Naive thymus-derived CD4-positive, alpha-beta T cell (primary cell): ENCODE measurements at regions not wholly inside any gene's neighbourhood (a gene's known extent, or its start where the extent isn't known, plus 50 kb on each side); places are given as distances from the start of the nearest gene placed in this dataset.

Source experiments
- ATAC-seq: fragments of 150-1000 bp; cut with Tn5 transposase; 2 replicates; pipeline ENCODE4 v1.10.0; 2021; ENCODE audit warnings: mild to moderate bottlenecking, moderate library complexity
- CTCF ChIA-PET: fragments of 350-600 bp; sonication (Branson Sonifier 250); formaldehyde crosslinking; loops from one replicate; lab custom pipeline; 2021; ENCODE audit warnings: antibody characterized with exemption; lab: Charles Lee
- POLR2A ChIA-PET: fragments of 350-600 bp; sonication (Branson Sonifier 250); formaldehyde crosslinking; loops from one replicate; lab custom pipeline; 2021; ENCODE audit warnings: antibody characterized with exemption, inconsistent platforms; lab: Charles Lee
- DNase-seq, 9 donors: peaks; one replicate each; pipeline versions ENCODE4 v3.0.0 to v3.0.0-alpha.2; 2020 to 2022; ENCODE audit warnings: mixed read lengths in 1 of 9
- H3K27ac ChIP-seq: one replicate; pipeline ENCODE4 v1.7.0; 2013; ENCODE audit warnings: mild to moderate bottlenecking, low read depth, low read length, moderate library complexity
- H3K27me3 ChIP-seq, 2 donors: one replicate each; pipeline ENCODE4 v1.7.0; 2013; ENCODE audit warnings: low read length in 2 of 2, mild to moderate bottlenecking in 2 of 2, moderate library complexity in 2 of 2; ENCODE audit not compliant: control insufficient read depth in 2 of 2, insufficient read depth in 2 of 2
- H3K36me3 ChIP-seq, 3 experiments: 1 replicate in 2 of 3; 2 replicates in 1 of 3; pipeline ENCODE4 v1.7.0; 2013; ENCODE audit warnings: low read length in 3 of 3, mild to moderate bottlenecking in 3 of 3, moderate library complexity in 1 of 3; ENCODE audit not compliant: insufficient read depth in 3 of 3, control insufficient read depth in 2 of 3
- H3K4me1 ChIP-seq, 2 donors: one replicate each; pipeline ENCODE4 v1.7.0; 2013; ENCODE audit warnings: low read length in 2 of 2, mild to moderate bottlenecking in 2 of 2, moderate library complexity in 1 of 2; ENCODE audit not compliant: control insufficient read depth in 2 of 2, insufficient read depth in 2 of 2
- H3K4me3 ChIP-seq: 2 replicates; pipeline ENCODE4 v1.7.0; 2013; ENCODE audit warnings: mild to moderate bottlenecking, low read length
- H3K9me3 ChIP-seq, 3 experiments: 1 replicate in 2 of 3; 2 replicates in 1 of 3; pipeline ENCODE4 v1.7.0; 2013; ENCODE audit warnings: low read length in 3 of 3; ENCODE audit not compliant: control insufficient read depth in 2 of 3
- H3K27ac Mint-ChIP-seq, 9 donors: one replicate each; pipeline ENCODE4 v1.8.0; 2020 to 2022; ENCODE audit warnings: mixed read lengths in 9 of 9, mild to moderate bottlenecking in 8 of 9, moderate library complexity in 5 of 9, inconsistent platforms in 2 of 9
- H3K27me3 Mint-ChIP-seq, 5 donors: one replicate each; pipeline ENCODE4 v1.8.0; 2021 to 2022; ENCODE audit warnings: mixed read lengths in 5 of 5, mild to moderate bottlenecking in 1 of 5
- H3K36me3 Mint-ChIP-seq, 5 donors: one replicate each; pipeline ENCODE4 v1.8.0; 2020 to 2022; ENCODE audit warnings: mixed read lengths in 5 of 5, mild to moderate bottlenecking in 3 of 5, inconsistent platforms in 1 of 5
- H3K4me1 Mint-ChIP-seq, 7 donors: one replicate each; pipeline ENCODE4 v1.8.0; 2020 to 2022; ENCODE audit warnings: mixed read lengths in 7 of 7, mild to moderate bottlenecking in 3 of 7, inconsistent platforms in 1 of 7
- H3K4me3 Mint-ChIP-seq, 10 donors: one replicate each; pipeline ENCODE4 v1.8.0; 2020 to 2022; ENCODE audit warnings: mild to moderate bottlenecking in 10 of 10, mixed read lengths in 10 of 10, moderate library complexity in 6 of 10, inconsistent platforms in 2 of 10
- H3K9me3 Mint-ChIP-seq, 11 donors: one replicate each; pipeline ENCODE4 v1.8.0; 2020 to 2022; ENCODE audit warnings: mixed read lengths in 11 of 11, mild to moderate bottlenecking in 4 of 11, inconsistent platforms in 1 of 11, moderate library complexity in 1 of 11
- intact Hi-C, 2 donors: fragments of 100-400 bp; cut with micrococcal nuclease; formaldehyde crosslinking; loops; one replicate each; pipeline ENCODE4 v1.15.1; 2023

GRCh38 chr12:89210277-89210676 lies 142.0 kb downstream of the DUSP6 start:
- peaks cover 12 to 31% (median 17%) of the 10 kb centered on the region in 7 donors for H3K4me1 Mint-ChIP-seq
- no peak for ATAC-seq
- Histone ChIP-seq H3K36me3 (no peaks in the 10 kb centered on the region), H3K27ac (no peak overlapping the region), H3K4me1 (peaks cover 0 to 5% of the 10 kb centered on the region in 2 donors), H3K9me3 (no peaks in the 10 kb centered on the region), H3K4me3 (no peak overlapping the region), H3K27me3 (no peaks in the 10 kb centered on the region)
- peaks cover 0 to 15% (median 0%) of the 10 kb centered on the region in 5 donors for H3K36me3 Mint-ChIP-seq
- H3K27me3 Mint-ChIP-seq, result no peaks in the 10 kb centered on the region
- no peak overlapping the region for H3K27ac Mint-ChIP-seq
- POLR2A ChIA-PET, result no interaction called here
- CTCF ChIA-PET, result no interaction called here
- DNase-seq, result no peak
- intact Hi-C loops, result no loop called here
- H3K9me3 Mint-ChIP-seq, result peaks cover 0 to 8% (median 0%) of the 10 kb centered on the region in 11 donors
- no peak overlapping the region for H3K4me3 Mint-ChIP-seq

- Histone ChIP-seq H3K36me3 (no peaks in the 10 kb centered on the region), H3K4me1 (peaks cover 0 to 5% of the 10 kb centered on the region in 2 donors), H3K27me3 (no peaks in the 10 kb centered on the region), H3K4me3 (no peak overlapping the region), H3K9me3 (no peaks in the 10 kb centered on the region), H3K27ac (no peak overlapping the region)
- DNase-seq (no peak), ATAC-seq (no peak)
- Mint-ChIP-seq H3K36me3 (peaks cover 0 to 19% (median 0%) of the 10 kb centered on the region in 5 donors), H3K4me1 (peaks cover 12 to 34% (median 17%) of the 10 kb centered on the region in 7 donors), H3K27ac (no peak overlapping the region), H3K9me3 (peaks cover 0 to 8% (median 0%) of the 10 kb centered on the region in 11 donors), H3K27me3 (no peaks in the 10 kb centered on the region), H3K4me3 (no peak overlapping the region)
- ChIA-PET CTCF (no interaction called here), POLR2A (no interaction called here)
- intact Hi-C loops, result no loop called here
These were observed 143.6 kb downstream of the DUSP6 start for GRCh38 chr12:89208661-89209096.

GRCh38 chr12:89206390-89206789 lies 145.9 kb downstream of the DUSP6 start:
- H3K4me3 ChIP-seq, result no peak overlapping the region
- POLR2A ChIA-PET, result no interaction called here

GRCh38 chr12:89205517-89205916 lies 146.8 kb downstream of the DUSP6 start:
- no peaks in the 10 kb centered on the region for H3K4me1 ChIP-seq
- H3K36me3 ChIP-seq, result no peaks in the 10 kb centered on the region
- H3K4me3 ChIP-seq, result no peak overlapping the region
- DNase-seq, result no peak
- no peaks in the 10 kb centered on the region for H3K27me3 Mint-ChIP-seq
- H3K9me3 Mint-ChIP-seq, result peaks cover 0 to 10% (median 0%) of the 10 kb centered on the region in 11 donors
- H3K4me3 Mint-ChIP-seq, result no peak overlapping the region
- H3K27ac Mint-ChIP-seq, result no peak overlapping the region
- no peak for ATAC-seq
- ChIA-PET POLR2A (no interaction called here), CTCF (no interaction called here)
- peaks cover 0 to 21% (median 0%) of the 10 kb centered on the region in 5 donors for H3K36me3 Mint-ChIP-seq
- intact Hi-C loops, result no loop called here
- no peak overlapping the region for H3K27ac ChIP-seq
- no peaks in the 10 kb centered on the region for H3K27me3 ChIP-seq
- H3K4me1 Mint-ChIP-seq, result peaks cover 6 to 28% (median 10%) of the 10 kb centered on the region in 7 donors
- H3K9me3 ChIP-seq, result no peaks in the 10 kb centered on the region

More at GRCh38 chr12:89206390-89206789, 145.9 kb downstream of the DUSP6 start:
- H3K4me1 Mint-ChIP-seq, result peaks cover 7 to 28% (median 12%) of the 10 kb centered on the region in 7 donors
- H3K36me3 Mint-ChIP-seq, result peaks cover 0 to 20% (median 0%) of the 10 kb centered on the region in 5 donors
- CTCF ChIA-PET, result interaction anchor here (1.1 kb wide), 1 partner anchor 25 kb away, joined by 3 read pairs; no protein-coding TSS in a partner anchor
- Histone ChIP-seq H3K27me3 (no peaks in the 10 kb centered on the region), H3K27ac (no peak overlapping the region), H3K4me1 (no peaks in the 10 kb centered on the region), H3K36me3 (no peaks in the 10 kb centered on the region), H3K9me3 (no peaks in the 10 kb centered on the region)
- H3K9me3 Mint-ChIP-seq, result peaks cover 0 to 8% (median 0%) of the 10 kb centered on the region in 11 donors
- H3K4me3 Mint-ChIP-seq, result no peak overlapping the region
- intact Hi-C loops, result no loop called here
- H3K27me3 Mint-ChIP-seq, result no peaks in the 10 kb centered on the region
- no peak for DNase-seq
- H3K27ac Mint-ChIP-seq, result no peak overlapping the region
- no peak for ATAC-seq

DNA sequence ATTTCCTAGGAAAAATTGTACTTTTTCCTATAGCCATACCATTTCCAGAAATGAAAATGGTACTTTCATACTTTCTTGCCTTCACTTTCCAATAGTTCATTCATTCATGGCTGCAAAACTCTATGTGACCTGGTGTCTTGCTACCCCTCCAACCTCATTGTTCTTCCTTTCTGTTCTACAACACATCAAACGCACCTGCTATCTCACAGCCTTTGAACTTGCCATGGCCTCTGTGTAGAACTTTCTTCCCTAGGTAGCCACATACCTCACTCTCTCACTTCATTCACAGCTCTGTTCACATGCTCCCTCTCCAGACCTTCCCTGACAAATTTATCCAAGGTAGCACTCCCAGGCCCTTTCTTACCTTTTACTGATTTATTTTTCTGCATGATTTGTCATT lies 149.2 kb downstream of the DUSP6 start:
- ChIA-PET CTCF (no interaction called here), POLR2A (interaction anchor here (0.6 kb wide), 1 partner anchor 111 kb away, joined by 3 read pairs; no protein-coding TSS in a partner anchor)
- peaks cover 0 to 13% (median 0%) of the 10 kb centered on the region in 11 donors for H3K9me3 Mint-ChIP-seq
- DNase-seq, result no peak
- no peak overlapping the region for H3K27ac Mint-ChIP-seq
- Histone ChIP-seq H3K4me3 (no peak overlapping the region), H3K36me3 (no peaks in the 10 kb centered on the region), H3K27ac (no peak overlapping the region), H3K9me3 (no peaks in the 10 kb centered on the region), H3K4me1 (no peaks in the 10 kb centered on the region), H3K27me3 (no peaks in the 10 kb centered on the region)
- no peak for ATAC-seq
- peaks cover 0 to 21% (median 0%) of the 10 kb centered on the region in 5 donors for H3K36me3 Mint-ChIP-seq
- H3K4me3 Mint-ChIP-seq, result no peak overlapping the region
- H3K4me1 Mint-ChIP-seq, result peaks cover 6 to 19% (median 10%) of the 10 kb centered on the region in 7 donors
- no peaks in the 10 kb centered on the region for H3K27me3 Mint-ChIP-seq
- intact Hi-C loops, result no loop called here

DNA sequence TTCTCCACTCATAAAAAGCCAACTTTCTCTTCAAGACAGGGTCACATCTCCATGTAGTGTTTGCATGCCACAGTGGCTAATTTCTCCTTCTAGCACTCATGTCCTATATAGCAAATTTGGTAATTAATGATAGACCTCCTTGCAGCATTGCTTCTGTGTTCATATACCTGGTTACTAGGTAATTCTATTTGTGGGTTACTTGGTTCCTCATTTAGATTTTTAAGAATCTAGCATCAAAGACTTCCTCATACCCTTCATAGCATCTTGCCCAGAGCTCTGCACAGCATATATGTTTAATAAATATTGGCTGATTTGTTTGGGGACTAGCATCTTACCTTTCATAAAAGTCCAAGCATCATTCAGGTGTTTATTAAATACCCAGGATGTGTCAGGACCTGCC lies 152.1 kb downstream of the DUSP6 start:
- Histone ChIP-seq H3K9me3 (no peaks in the 10 kb centered on the region), H3K27me3 (no peaks in the 10 kb centered on the region), H3K4me3 (no peak overlapping the region), H3K4me1 (no peaks in the 10 kb centered on the region), H3K27ac (no peak overlapping the region), H3K36me3 (no peaks in the 10 kb centered on the region)
- peaks cover 0 to 22% (median 0%) of the 10 kb centered on the region in 5 donors for H3K36me3 Mint-ChIP-seq
- no peak overlapping the region for H3K27ac Mint-ChIP-seq
- DNase-seq, result no peak
- H3K9me3 Mint-ChIP-seq, result peaks cover 0 to 10% (median 0%) of the 10 kb centered on the region in 11 donors
- CTCF ChIA-PET, result no interaction called here
- intact Hi-C loops, result no loop called here
- H3K27me3 Mint-ChIP-seq, result no peaks in the 10 kb centered on the region
- POLR2A ChIA-PET, result no interaction called here
- H3K4me3 Mint-ChIP-seq, result no peak overlapping the region
- no peak for ATAC-seq
- H3K4me1 Mint-ChIP-seq, result peaks cover 0 to 10% (median 7%) of the 10 kb centered on the region in 7 donors

- Mint-ChIP-seq H3K27me3 (no peaks in the 10 kb centered on the region), H3K4me1 (no peaks in the 10 kb centered on the region), H3K9me3 (peaks cover 0 to 8% (median under 1%) of the 10 kb centered on the region in 11 donors), H3K4me3 (no peak overlapping the region), H3K36me3 (peaks cover 0 to 16% (median 0%) of the 10 kb centered on the region in 5 donors), H3K27ac (no peak overlapping the region)
- Histone ChIP-seq H3K9me3 (no peaks in the 10 kb centered on the region), H3K27me3 (no peaks in the 10 kb centered on the region), H3K4me3 (no peak overlapping the region), H3K36me3 (no peaks in the 10 kb centered on the region), H3K4me1 (no peaks in the 10 kb centered on the region), H3K27ac (no peak overlapping the region)
- ATAC-seq (no peak), DNase-seq (no peak)
- intact Hi-C loops, result no loop called here
- ChIA-PET POLR2A (no interaction called here), CTCF (no interaction called here)
These were observed 156.8 kb downstream of the DUSP6 start for GRCh38 chr12:89195470-89195869.
